Right forelimb (tissue), 1 donor: ENCODE measurements at regions not wholly inside any gene's neighbourhood (a gene's known extent, or its start where the extent isn't known, plus 50 kb on each side); places are given as distances from the start of the nearest gene placed in this dataset.
A peak's percentile ranks its signal among the peaks of the same experiment; 100 is the strongest.

Experiments used
- DNase-seq: peaks from one replicate; pipeline ENCODE4 v3.0.0-alpha.2; 2018

DNA sequence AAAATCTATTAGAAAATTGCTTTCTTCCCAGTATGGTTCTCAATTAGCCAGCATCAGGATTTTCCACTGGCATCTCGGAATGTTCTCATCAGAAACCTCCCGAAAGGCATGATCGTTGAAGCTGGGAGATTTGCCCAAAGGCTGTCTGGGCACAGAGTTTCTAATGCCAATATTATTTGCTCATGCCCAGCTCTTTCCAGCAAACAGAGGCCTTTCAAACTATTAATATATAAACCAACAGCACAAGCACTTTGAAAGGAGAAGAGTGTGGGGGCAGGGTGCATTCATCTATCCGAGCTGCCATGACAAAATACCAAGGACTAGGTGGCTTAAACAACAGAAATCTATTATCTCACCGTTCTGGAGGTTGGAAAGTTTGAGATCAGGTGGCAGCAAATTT is 88.3 kb upstream of the MSX1 start:
- DNase-seq: no peak

GRCh38 chr4:4770610-4771009 is 88.9 kb upstream of the MSX1 start:
- DNase-seq: no peak

- DNase-seq: no peak
Measured at GRCh38 chr4:4766564-4766963, 92.9 kb upstream of the MSX1 start.

DNA sequence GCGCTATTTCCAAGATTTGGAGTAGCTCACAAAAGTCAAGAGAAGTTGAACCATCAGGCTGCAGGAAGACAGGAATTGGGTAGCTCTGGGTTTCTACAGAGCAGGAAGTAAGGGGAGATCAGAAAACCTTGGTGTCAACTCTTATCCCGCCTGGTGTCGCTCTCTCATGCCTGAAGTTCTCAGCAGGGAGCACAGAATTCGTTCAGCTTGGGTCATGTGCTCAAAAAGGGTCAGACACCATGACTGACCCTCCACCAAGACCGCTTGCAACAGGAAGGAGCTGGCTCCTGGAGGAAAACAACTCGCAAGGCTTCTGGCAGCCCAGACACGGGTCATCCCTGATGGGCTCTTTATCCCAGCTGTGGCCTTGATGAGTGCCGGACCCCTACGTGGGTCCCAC is 93.7 kb upstream of the MSX1 start:
- peak; percentile 34 for DNase-seq

GRCh38 chr4:4764558-4764905 is 94.9 kb upstream of the MSX1 start:
- DNase-seq: no peak

DNA sequence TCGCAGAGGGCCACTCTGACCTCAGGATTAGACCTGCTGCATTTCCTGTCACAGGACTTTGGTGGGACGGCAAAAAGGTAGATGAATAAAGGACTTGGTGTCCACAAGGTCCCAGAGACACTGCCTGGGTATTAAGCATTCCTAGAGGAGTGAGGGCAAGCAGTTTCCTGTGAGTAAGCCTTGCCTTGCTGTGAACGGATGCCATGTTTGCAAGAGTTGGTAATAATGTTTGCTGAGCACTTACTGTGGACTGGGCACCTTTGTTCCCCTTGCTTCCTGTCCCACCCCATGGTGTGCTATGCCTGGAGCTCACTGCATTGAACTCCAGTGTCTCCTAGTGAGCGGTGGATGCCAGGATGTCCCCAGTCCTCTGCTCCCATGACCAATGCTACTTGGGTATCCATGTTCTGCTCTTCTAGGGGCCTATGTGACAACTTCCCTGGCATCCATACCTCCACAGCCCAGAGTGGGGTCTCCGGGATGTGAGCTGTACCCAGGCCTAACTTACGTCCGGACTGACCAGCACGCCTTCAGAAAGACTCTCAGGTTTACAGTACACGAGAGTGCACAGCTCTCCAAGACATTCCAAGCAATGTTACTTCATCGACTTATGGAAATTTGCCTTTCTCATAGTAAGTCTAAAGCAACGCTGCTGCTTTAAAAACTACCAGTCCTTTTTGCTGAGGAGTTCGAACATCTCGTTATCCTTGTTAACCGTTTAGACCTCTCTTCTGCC is 95.5 kb upstream of the MSX1 start:
- no peak for DNase-seq

DNA sequence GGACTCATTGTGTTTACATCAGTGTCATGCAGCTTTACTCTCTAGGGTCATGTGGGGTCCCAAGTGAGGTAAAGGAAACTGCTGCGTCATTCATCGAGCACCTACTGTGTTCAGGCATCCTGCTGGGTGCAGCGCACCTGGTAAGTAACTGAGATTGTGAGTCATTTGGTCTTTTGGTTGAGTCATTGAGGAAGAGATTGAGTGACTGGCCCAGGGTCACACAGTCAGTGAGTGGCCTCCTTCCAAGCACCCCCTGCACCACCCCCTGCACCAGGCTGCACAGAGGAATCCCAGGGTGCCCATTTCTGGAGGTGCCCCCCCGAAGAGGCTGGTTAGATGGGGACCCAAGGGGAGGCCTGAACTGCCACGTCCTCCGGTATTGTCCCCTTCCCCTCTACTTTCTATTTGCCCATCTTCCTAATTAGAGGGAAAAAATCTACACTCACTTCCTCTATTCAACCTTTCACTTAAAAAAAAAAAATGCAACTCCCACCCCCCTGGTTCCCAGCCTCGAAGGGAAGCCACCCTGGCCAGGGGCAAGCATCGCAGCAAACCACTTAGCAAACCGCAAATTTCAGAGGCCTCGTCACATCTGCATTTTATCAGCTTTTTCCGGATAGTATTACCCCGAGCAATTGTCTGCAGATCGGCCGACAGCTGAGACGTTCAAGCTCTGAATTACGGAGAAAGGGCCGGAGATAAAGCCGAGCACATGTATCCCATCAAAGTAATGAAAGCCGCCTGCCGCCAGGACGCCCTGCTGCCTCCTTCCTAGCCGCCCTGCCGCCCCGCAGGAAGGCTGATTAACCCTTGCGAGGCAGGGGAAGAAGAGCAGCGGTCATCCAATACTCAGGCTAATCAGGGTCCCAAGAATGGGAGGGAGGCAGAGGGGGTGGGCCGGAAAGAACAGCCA is 96.3 kb upstream of the MSX1 start:
- no peak for DNase-seq

- DNase-seq: peak; percentile 28
Measured at GRCh38 chr4:4762300-4762699, 97.2 kb upstream of the MSX1 start.

DNA sequence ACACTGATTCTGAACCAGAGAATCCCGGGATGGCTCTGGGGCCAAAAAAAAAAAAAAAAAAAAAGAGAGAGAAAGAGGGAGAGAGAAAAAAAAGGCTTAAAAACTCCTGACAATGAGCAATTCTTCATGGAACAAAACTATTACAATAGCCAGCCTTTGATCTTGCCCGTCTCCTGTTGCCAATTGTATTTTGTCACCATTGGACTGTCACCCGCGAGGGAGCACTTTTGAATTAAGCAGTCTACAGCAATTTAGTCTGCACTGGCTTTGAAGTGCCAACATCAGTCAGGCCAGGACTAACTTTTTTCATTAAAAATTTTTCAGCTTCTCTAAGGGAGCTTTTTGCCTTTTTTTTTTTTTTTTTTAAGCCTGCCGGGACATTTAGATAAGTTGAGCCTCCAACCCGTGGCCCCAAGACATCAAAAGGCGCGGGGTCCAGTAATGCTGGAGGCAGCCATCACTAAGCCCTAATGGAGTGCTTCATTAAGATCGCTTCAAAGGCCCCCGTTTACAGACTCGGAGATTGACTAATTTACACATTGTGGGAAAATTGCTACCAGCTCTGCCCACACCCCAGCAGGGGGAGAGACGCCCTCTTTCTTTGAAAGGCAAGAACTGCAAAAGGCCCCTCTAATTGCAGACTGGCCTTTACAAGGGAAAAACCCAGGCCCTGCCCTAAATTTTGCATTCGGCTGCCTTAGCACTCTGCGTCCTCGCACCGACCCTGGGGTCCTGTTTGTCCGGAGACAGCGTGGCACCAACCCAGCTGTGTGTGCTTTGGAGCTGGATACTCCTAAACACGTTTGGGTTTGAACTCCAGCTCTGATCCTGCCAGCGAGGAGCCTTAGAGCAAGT is 98.1 kb upstream of the MSX1 start:
- peak; percentile 37 for DNase-seq

GRCh38 chr4:4759883-4760282 is 99.6 kb upstream of the MSX1 start:
- peak; percentile 33 for DNase-seq

DNA sequence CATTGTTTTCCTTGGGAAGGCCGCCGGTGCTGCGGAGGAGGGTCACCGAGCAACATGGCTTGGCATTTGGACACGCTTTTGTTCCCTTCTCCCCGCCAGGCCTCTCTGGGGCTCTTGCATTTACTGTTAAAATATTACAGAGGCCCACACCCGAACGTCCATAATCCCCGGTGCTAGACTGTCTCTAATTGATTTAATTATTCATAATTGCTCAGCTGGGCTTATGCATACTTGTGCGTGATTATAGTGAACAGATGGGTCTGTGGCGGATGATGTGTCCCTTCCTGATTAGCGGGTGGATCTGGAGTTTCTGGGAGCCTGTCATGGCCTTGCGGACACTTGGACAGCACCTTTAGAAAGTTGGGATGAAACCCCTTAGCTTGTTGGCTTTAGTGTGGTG is 100.2 kb upstream of the MSX1 start:
- DNase-seq: no peak

DNA sequence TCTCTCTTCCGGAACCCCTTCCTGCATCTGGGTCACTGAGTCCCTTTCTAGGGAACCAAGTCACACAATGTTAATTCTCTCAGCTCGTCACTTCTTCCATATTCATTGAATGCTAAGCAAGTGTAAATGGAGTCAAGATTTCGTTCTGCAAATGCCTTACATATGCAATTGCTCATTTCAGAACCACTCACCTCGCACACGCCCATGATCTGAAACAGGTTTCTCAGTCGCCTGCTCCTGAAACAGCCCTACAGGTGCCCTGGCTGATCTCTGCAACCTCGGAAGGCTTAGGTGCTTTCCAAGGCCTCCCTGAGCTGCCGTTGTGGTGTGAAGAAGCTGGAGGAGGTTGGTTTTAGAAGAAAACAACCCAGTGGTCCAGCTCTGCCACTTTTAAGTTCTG is 100.8 kb upstream of the MSX1 start:
- peak; percentile 21 for DNase-seq

DNA sequence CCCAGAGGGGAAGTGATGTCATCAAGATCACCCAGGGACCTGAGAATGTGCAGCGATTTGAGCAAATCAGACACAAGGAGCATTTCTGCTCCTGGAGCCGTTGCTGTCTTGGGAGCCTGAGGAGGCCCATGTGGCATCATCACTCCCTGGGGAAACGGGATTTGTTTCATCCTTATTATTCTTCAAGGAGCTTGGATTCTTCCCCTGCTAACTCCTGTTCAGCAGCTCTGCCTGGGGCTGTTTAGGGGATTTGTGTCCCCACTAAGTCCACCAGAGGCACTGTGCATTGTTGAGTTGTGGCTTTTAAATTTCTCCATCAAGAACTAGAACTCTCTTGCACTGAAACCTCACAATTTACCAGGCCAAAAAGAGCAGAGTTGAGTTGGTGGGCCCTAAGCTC is 104.2 kb upstream of the MSX1 start:
- peak; percentile 19 for DNase-seq

- DNase-seq: peak; percentile 38
Measured at GRCh38 chr4:4754641-4755040, 104.8 kb upstream of the MSX1 start.

GRCh38 chr4:4753643-4754042 is 105.8 kb upstream of the MSX1 start:
- DNase-seq: no peak

DNA sequence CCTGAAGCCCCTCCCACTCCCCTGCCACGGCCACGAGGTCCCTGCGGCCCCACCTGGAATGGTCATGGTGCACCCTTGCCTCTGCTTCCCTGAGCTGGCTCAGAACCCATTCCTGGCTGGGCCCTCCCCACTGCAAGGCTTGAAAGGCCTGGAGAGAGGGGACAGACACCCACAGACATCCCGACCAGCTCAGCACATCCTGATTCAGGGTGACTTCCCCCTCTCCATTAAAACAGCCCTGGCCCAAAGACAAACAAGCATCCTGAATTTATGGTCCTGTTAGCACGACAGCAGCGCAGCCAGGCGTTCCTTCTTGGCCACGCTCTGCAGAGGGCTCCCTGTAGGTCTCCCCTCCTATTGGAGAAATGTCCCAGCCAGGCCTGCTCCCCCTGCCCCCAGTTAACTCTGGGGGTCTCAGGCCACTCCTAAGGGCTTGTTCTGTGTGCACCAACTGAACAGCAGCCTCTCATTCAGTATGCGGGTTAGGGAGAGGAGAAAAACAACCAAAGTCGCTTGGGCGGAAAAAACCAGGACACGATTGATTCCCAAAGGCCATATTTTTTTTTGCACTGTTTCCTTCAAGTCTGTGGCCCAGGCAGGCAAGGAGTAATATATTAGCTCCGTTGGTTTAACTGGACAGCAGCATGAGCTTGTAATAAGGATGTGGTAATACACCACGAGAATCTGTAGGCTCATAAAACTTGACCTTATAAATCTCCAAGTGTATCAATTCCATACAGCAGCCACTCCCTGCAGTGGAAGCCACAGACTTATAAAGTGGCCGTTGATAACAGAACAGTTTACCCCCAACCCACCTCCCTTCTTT is 106.7 kb upstream of the MSX1 start:
- DNase-seq: peak; percentile 34

- DNase-seq: peak; percentile 27
Measured at GRCh38 chr4:4752025-4752424, 107.4 kb upstream of the MSX1 start.

DNA sequence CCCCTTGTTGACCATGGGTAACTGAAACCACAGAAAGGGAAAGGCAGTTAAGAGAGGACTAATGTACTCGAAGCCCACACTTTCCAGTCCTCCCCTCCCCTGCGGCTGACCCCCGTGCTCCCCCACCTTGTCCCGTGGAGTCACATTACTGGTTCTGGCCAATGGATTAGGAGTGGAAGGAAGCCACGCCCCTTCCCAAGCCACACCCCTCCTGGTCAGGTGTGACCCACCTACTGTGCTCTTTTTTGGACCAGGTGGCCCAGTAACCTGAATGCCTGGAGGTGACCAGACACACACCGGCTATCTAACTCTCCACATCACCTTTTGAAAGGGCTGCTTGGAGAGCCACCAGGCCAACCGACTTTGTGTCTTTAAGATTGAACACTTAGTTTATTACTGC is 109.3 kb upstream of the MSX1 start:
- peak; percentile 9 for DNase-seq

GRCh38 chr4:4749137-4749536 is 110.3 kb upstream of the MSX1 start:
- peak; percentile 39 for DNase-seq

GRCh38 chr4:4746444-4746843 is 113.0 kb upstream of the MSX1 start:
- DNase-seq: peak; percentile 11

DNA sequence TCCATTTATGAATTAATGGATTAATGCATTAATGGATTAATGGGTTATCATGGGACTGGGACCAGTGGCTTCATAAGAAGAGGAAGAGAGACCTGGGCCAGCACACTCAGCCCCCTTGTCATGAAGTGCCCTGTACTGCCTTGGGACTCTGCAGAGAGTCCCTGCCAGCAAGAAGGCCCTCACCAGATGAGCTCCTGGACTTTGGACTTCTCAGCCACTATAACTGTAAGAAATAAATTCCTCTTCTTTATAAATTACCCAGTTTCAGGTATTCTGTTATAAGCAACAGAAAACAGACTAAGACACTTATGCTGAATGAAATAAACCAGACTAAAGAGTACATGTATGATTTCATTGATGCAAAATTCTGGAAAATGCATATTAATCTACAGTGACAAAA is 119.4 kb upstream of the MSX1 start:
- no peak for DNase-seq

GRCh38 chr4:4735870-4736269 is 123.6 kb upstream of the MSX1 start:
- peak; percentile 56 for DNase-seq
